HUES6 (cell line): ENCODE measurements at regions not wholly inside any gene's neighbourhood (a gene's known extent, or its start where the extent isn't known, plus 50 kb on each side); places are given as distances from the start of the nearest gene placed in this dataset.

Source experiments
- H3K27ac ChIP-seq: 2 replicates; pipeline ENCODE4 v1.7.0; 2013; ENCODE audit warnings: low read depth, mild to moderate bottlenecking, low read length, inconsistent platforms
- H3K27me3 ChIP-seq: 2 replicates; pipeline ENCODE4 v1.6.1; 2013; ENCODE audit warnings: low read length; ENCODE audit not compliant: control insufficient read depth, insufficient read depth
- H3K36me3 ChIP-seq: 2 replicates; pipeline ENCODE4 v1.6.1; 2013; ENCODE audit warnings: low read length; ENCODE audit not compliant: control insufficient read depth, insufficient read depth
- H3K4me1 ChIP-seq: 2 replicates; pipeline ENCODE4 v1.6.1; 2013; ENCODE audit warnings: low read length; ENCODE audit not compliant: control insufficient read depth, insufficient read depth
- H3K4me3 ChIP-seq: 2 replicates; pipeline ENCODE4 v1.5.1; 2013; ENCODE audit warnings: low read depth, low read length
- H3K9ac ChIP-seq: one replicate; pipeline ENCODE4 v1.6.1; 2013; ENCODE audit warnings: mild to moderate bottlenecking, low read length
- H3K9me3 ChIP-seq: 2 replicates; pipeline ENCODE4 v1.6.1; 2013; ENCODE audit warnings: low read depth, low read length; ENCODE audit not compliant: control insufficient read depth, insufficient read depth

DNA sequence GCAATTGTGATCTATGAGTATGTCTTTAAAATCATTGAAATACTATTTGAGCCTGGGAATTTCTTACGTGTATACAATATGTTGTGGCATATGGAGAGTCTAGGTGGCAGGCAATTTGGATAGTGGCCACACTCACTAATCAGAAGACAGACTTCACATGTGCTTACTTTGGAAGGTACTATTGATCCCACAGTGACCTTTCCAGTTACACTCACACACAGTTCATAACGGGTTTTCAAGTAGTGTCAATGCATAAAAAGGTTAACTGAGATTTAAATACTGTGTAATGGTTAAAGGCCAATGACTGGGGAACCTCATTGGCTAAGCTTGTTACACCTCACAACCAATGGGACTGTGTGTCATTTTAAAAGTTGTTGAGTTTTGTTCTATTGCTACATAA lies 783.2 kb downstream of the RPA4 start:
- H3K9ac ChIP-seq: no peak overlapping the region
- no peaks in the 10 kb centered on the region for H3K4me1 ChIP-seq
- no peak overlapping the region for H3K27ac ChIP-seq
- H3K27me3 ChIP-seq: no peaks in the 10 kb centered on the region; the same call in 1 of the 2 replicates
- H3K36me3 ChIP-seq: no peaks in the 10 kb centered on the region
- no peak overlapping the region for H3K4me3 ChIP-seq
- no peaks in the 10 kb centered on the region for H3K9me3 ChIP-seq

DNA sequence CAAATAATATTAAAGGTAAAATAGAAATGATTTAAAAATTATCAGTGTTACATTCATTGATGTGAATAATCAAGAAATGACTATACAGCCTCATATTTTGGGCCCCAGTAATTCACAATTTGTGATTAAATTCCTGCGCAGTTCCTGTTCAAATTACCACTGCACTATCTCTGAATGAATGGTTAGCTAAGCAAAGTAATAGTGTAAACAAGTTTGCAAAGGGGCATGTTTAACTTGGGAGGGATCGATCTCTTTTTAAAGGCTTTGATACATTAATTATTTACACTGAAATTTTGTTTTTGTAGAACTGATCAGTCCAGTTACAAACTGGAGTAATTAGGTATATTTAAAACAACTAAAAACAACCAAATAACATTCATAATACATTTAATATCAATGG lies 784.4 kb downstream of the RPA4 start:
- no peaks in the 10 kb centered on the region for H3K36me3 ChIP-seq
- no peaks in the 10 kb centered on the region; the same call in 1 of the 2 replicates for H3K27me3 ChIP-seq
- H3K27ac ChIP-seq: no peak overlapping the region
- no peak overlapping the region for H3K4me3 ChIP-seq
- no peaks in the 10 kb centered on the region for H3K9me3 ChIP-seq
- no peak overlapping the region for H3K9ac ChIP-seq
- no peaks in the 10 kb centered on the region for H3K4me1 ChIP-seq

DNA sequence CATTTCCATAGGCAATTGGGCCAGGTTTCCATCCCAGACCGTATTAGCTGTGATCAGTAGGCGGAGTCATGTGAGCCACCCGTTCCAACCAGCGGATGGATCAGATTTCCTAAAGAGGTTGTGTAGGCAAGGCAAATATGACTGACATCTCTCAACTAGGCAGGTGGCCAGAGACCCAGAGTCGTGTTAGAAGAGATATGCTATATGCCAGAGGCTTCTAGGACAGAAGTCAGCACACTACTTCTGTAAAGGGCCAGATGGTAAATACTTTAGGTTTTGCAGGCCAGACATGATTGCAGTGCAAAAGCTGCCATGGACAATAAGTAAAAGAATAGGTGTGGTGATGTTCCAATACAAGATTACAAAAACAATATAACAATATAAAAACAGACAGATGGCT lies 788.4 kb downstream of the RPA4 start:
- H3K36me3 ChIP-seq: no peaks in the 10 kb centered on the region
- H3K27me3 ChIP-seq: no peaks in the 10 kb centered on the region; the same call in 1 of the 2 replicates
- no peak overlapping the region for H3K27ac ChIP-seq
- H3K4me1 ChIP-seq: no peaks in the 10 kb centered on the region
- no peak overlapping the region for H3K9ac ChIP-seq
- H3K9me3 ChIP-seq: no peaks in the 10 kb centered on the region
- no peak overlapping the region for H3K4me3 ChIP-seq

DNA sequence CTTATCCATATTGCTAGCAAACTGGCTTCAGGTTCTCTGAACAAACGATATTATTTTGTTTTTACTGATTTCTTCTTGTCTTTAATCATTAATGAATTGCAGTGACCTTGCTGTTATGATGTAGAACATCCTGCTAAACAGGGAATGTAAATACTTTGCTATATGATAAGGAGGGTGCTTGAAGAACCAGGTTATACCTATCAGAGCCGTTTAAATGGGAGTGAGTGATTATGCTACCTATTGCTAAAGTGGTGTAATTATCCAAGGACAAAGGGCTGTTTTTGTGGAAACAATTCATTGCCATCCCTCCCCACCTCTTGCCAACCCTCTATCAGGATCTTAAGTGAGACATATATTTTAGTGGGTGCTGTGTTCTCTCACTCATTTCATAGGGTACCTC lies 788.9 kb downstream of the RPA4 start:
- Histone ChIP-seq H3K9me3 (no peaks in the 10 kb centered on the region), H3K27me3 (no peaks in the 10 kb centered on the region; the same call in 1 of the 2 replicates), H3K4me1 (no peaks in the 10 kb centered on the region), H3K9ac (no peak overlapping the region), H3K27ac (no peak overlapping the region), H3K4me3 (no peak overlapping the region), H3K36me3 (no peaks in the 10 kb centered on the region)

DNA sequence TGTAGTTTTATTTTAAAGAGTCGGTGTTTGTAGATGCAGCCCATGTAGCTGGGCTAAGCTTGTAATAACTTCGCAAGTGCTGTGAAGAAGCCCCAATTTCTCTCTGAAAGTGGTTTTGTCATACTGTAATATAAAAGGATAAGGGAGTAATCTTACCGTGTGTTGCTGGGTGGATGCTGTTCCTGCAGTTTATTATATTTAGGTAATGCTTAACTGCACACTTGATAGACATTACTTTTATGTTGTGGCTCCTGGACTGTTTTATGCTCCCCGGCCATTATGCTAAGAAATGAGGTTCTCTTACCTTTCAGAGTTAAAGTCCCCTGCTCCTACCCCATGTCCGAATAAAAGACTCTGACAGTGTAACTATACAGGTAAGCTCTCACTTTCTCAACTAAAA lies 789.4 kb downstream of the RPA4 start:
- Histone ChIP-seq H3K36me3 (no peaks in the 10 kb centered on the region), H3K27ac (no peak overlapping the region), H3K9me3 (no peaks in the 10 kb centered on the region), H3K27me3 (no peaks in the 10 kb centered on the region; the same call in 1 of the 2 replicates), H3K9ac (no peak overlapping the region), H3K4me3 (no peak overlapping the region), H3K4me1 (no peaks in the 10 kb centered on the region)

DNA sequence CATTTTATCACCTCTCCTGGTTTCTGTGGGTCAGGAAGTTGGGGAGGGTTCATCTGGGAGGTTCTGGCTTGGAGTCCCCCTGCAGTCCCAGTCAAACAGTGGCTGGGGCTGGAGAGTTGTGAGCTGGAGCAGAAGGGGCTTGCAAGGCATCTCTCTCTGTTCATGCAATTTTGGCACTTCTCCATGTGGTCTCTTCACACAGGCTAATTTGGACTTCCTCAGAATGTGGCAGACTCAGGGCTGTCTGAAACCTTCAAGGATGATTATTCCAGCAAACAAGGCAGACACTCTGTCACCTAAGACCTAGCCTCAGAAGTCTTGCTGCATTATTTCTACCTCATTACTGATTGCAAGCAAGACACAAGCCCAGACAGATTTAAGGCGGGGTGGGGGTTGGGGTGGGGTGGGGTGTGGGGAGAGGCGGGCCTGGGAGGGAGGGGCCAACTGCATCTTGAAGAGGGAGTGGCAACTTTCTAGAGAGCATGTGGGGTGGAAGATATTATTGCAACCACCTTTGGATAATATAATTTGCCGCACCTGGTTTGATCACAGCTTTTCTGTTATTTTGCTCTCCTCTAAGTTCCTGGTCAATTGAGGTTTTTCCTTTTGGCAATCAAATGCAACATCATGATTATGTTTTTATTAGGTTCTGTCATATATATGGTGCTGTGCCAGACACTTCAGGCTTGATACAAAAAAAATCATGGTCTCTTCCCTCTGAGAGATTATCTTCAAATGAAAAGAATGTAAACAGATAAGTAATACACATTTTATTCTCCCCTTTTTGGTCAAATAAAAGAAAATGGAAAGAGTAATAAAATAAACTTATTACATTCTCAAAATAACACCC lies 799.5 kb downstream of the RPA4 start:
- Histone ChIP-seq H3K4me1 (peaks cover 16% of the 10 kb centered on the region), H3K27ac (no peak overlapping the region), H3K9me3 (no peaks in the 10 kb centered on the region), H3K36me3 (no peaks in the 10 kb centered on the region), H3K9ac (no peak overlapping the region), H3K4me3 (no peak overlapping the region), H3K27me3 (no peaks in the 10 kb centered on the region)

DNA sequence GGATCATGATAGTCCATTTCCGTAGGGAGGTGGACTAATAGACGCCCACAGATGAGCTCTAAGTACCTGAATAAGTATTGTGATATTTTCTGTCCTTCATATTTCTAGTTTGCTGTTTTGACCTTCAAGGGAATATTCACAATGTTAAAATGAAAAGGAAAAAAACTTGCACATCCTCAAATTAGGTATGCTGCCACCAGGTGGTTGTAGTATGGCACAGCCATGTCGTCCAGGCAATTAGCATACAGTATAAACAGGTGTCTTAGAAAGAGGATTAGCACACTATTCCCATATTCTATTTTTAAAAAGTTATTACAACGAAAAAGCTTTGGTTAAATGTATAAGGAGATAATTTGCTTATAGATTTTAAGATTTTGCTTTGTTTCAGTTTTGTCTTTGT lies 802.0 kb downstream of the RPA4 start:
- Histone ChIP-seq H3K27me3 (no peaks in the 10 kb centered on the region), H3K9ac (no peak overlapping the region), H3K27ac (no peak overlapping the region), H3K4me1 (peaks cover 16% of the 10 kb centered on the region), H3K36me3 (no peaks in the 10 kb centered on the region), H3K4me3 (no peak overlapping the region), H3K9me3 (no peaks in the 10 kb centered on the region)

DNA sequence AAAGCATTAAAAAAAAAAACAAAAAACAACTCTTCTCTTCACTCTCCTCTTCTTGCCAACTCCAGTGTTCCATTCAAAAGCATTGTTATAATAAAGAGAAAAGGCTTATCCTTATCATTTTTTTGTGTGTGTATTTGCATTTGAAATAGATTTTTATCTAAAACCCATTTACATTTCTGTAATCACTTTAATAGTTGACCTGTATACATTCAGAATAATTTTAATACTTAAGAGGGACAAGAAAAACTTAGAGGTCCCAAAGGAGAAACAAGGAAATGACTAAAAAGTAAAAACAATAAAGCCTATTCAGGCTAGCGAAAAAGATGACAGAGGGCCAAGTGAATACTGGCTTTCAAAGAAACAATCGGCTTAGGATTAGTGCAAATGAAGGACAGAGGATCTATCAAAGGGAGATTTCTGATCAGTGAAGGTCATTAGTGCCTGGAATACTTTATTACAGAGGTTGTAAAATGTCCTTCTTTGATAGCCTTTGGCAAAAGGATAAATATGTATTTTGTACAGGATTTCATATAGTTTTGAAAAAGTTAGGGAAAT lies 808.3 kb downstream of the RPA4 start:
- Histone ChIP-seq H3K9ac (no peak overlapping the region), H3K36me3 (no peaks in the 10 kb centered on the region), H3K4me3 (no peak overlapping the region), H3K9me3 (no peaks in the 10 kb centered on the region), H3K27me3 (no peaks in the 10 kb centered on the region), H3K27ac (no peak overlapping the region), H3K4me1 (peaks cover 22% of the 10 kb centered on the region)

DNA sequence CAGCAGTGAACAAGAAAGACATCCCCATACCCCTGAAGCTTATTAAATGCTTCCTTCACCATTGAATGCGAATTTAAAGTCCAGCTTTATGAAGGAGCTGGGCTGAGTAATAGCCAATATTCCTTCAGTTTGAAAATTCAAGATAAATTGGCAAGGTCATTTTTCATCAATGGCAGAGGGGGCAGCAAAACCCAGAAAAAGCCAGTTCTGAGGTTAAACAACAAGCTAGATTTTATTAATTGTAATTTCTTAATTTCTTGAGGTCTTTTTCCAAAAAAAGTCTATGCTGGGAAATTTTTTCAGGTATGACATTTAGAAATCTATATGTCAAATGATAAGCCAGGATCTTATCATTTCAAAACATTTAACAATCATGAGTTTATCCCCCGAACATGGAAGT lies 808.9 kb downstream of the RPA4 start:
- Histone ChIP-seq H3K4me1 (peaks cover 22% of the 10 kb centered on the region), H3K9ac (no peak overlapping the region), H3K27ac (no peak overlapping the region), H3K4me3 (no peak overlapping the region), H3K27me3 (no peaks in the 10 kb centered on the region), H3K36me3 (no peaks in the 10 kb centered on the region), H3K9me3 (no peaks in the 10 kb centered on the region)

DNA sequence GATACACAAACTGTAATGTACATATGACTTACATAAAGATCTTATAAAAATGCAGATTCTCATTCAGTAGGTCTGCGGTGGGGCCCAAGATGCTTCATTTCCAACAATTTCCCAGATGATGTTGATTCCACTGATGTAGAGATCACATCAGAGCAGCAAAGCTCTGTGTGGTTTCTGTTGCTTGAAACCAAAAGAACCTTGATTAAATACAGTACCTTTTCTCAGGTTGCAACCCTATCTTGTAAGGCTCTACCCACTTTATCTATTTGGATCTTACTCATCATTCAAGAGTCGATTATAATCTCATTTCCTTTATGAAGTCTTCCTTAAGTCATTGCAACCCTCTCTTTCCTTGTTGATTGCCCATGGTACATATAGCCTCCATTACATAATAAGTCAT lies 816.8 kb downstream of the RPA4 start:
- no peaks in the 10 kb centered on the region for H3K36me3 ChIP-seq
- H3K4me3 ChIP-seq: no peak overlapping the region
- H3K27ac ChIP-seq: no peak overlapping the region
- no peak overlapping the region for H3K9ac ChIP-seq
- no peaks in the 10 kb centered on the region for H3K9me3 ChIP-seq
- H3K4me1 ChIP-seq: no peaks in the 10 kb centered on the region; the same call in 1 of the 2 replicates
- H3K27me3 ChIP-seq: no peaks in the 10 kb centered on the region

DNA sequence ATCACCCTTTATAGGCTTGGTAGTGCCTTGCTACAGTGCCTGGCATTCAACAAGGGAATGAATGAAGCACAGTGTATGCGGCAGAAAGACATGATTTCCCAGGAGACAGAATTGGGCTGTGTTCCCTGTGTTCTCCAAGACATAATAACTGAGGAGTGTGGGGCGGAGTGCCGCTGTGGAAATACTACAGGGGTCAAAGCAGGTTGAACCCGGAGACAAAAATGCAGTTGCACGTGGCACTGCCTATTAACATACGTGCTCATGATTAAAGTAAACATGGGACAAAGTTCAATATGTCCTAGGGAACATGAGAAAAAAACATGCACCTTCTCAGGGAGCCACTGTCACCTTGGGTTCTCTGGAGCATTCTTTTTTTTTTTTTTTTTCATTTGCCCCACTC lies 820.8 kb downstream of the RPA4 start:
- Histone ChIP-seq H3K27me3 (no peaks in the 10 kb centered on the region), H3K4me1 (no peaks in the 10 kb centered on the region), H3K9me3 (no peaks in the 10 kb centered on the region), H3K27ac (no peak overlapping the region), H3K9ac (no peak overlapping the region), H3K4me3 (no peak overlapping the region), H3K36me3 (no peaks in the 10 kb centered on the region)
